CD4-positive, alpha-beta T cell treated with Interferon alpha-2 for 1 hour (primary cell): ENCODE measurements at regions not wholly inside any gene's neighbourhood (a gene's known extent, or its start where the extent isn't known, plus 50 kb on each side); places are given as distances from the start of the nearest gene placed in this dataset.
"Not testable (repeated sequence)": the region's sequence is repeated elsewhere in the genome, so short reads cannot be mapped to it uniquely, and the experiment has no call there.

Experiments used
- DNase-seq, 2 donors: peaks; one replicate each; pipeline ENCODE4 v3.0.0-alpha.2; 2020 to 2022

GRCh38 chr1:98184856-98185255 is 264.0 kb upstream of the DPYD start:
- no peak for DNase-seq

- no peak for DNase-seq
Observed at GRCh38 chr1:98181036-98181764, 260.4 kb upstream of the DPYD start.

- no peak for DNase-seq
Observed at GRCh38 chr1:98179151-98179773, 258.4 kb upstream of the DPYD start.

- DNase-seq = no peak
Observed at GRCh38 chr1:98177751-98178150, 256.9 kb upstream of the DPYD start.

GRCh38 chr1:98176936-98177335 is 256.1 kb upstream of the DPYD start:
- DNase-seq = no peak

- DNase-seq = no peak
Observed at GRCh38 chr1:98176414-98176813, 255.6 kb upstream of the DPYD start.

GRCh38 chr1:98172578-98172977 is 251.7 kb upstream of the DPYD start:
- DNase-seq = no peak

- no peak for DNase-seq
Observed at GRCh38 chr1:98172022-98172421, 251.2 kb upstream of the DPYD start.

- no peak for DNase-seq
Observed at GRCh38 chr1:98164509-98164908, 243.7 kb upstream of the DPYD start.

- no peak for DNase-seq
Observed at GRCh38 chr1:98157524-98158313, 236.9 kb upstream of the DPYD start.

- DNase-seq = no peak
Observed at GRCh38 chr1:98147280-98147679, 226.4 kb upstream of the DPYD start.

- no peak for DNase-seq
Observed at GRCh38 chr1:98145655-98146054, 224.8 kb upstream of the DPYD start.

GRCh38 chr1:98143403-98143802 is 222.6 kb upstream of the DPYD start:
- DNase-seq = no peak

GRCh38 chr1:98133131-98133530 is 212.3 kb upstream of the DPYD start:
- no peak for DNase-seq

GRCh38 chr1:98130408-98130807 is 209.6 kb upstream of the DPYD start:
- no peak for DNase-seq

- no peak for DNase-seq
Observed at GRCh38 chr1:98129491-98129890, 208.7 kb upstream of the DPYD start.

- DNase-seq = no peak
Observed at GRCh38 chr1:98126740-98127139, 205.9 kb upstream of the DPYD start.

- DNase-seq = no peak
Observed at GRCh38 chr1:98121646-98122045, 200.8 kb upstream of the DPYD start.

GRCh38 chr1:98119796-98120195 is 199.0 kb upstream of the DPYD start:
- DNase-seq = no peak

- DNase-seq = no peak
Observed at GRCh38 chr1:98113811-98114210, 193.0 kb upstream of the DPYD start.

- DNase-seq = no peak
Observed at GRCh38 chr1:98112626-98113025, 191.8 kb upstream of the DPYD start.

- no peak for DNase-seq
Observed at GRCh38 chr1:98110674-98111073, 189.8 kb upstream of the DPYD start.

GRCh38 chr1:98108378-98108777 is 187.5 kb upstream of the DPYD start:
- not testable (repeated sequence) for DNase-seq

GRCh38 chr1:98107256-98107655 is 186.4 kb upstream of the DPYD start:
- DNase-seq = no peak
